CD1c-positive myeloid dendritic cell (primary cell): ENCODE measurements at regions not wholly inside any gene's neighbourhood (a gene's known extent, or its start where the extent isn't known, plus 50 kb on each side); places are given as distances from the start of the nearest gene placed in this dataset.

Experiments
- DNase-seq: peaks from one replicate; pipeline ENCODE4 v3.0.0-alpha.2; 2016; ENCODE audit errors: extremely low spot score

DNA sequence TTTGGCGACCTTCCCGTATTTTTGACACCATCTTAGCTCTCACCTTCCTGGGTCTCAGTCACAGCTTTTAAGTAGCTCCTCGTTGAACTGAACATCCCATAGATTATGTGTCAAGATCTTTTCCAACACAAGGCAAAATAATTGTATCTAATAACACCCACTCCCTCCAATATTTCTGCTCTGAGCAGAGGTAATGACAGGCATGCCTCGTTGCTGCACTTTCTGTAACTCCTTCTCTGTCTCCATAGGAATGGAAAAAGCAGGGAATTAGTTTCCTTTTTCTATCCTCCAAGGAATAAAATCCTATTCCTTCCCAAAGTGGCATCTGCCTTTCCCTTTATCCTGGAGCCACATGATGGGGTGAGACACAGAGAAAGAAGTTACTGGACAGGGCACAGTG, 174.0 kb upstream of the CDH20 start:
- no peak for DNase-seq

DNA sequence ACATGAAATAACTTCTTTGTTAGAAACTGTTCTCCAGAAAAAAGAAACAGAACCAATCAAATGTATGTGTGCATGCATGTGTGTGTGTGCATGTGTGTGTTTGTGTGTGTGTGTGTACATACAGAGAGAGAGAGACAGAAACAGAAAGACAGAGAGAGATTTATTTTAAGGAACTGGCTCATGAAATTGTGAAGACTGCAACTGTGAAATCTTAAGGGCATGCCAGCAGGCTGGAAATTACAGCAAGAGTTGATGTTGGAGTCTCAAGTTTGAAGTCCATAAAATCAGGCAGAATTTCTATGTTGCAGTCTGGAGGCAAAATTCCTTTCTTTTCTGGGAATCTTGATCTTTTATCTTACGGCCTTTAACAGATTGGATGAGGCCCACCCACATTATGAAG, 168.9 kb upstream of the CDH20 start:
- no peak for DNase-seq

DNA sequence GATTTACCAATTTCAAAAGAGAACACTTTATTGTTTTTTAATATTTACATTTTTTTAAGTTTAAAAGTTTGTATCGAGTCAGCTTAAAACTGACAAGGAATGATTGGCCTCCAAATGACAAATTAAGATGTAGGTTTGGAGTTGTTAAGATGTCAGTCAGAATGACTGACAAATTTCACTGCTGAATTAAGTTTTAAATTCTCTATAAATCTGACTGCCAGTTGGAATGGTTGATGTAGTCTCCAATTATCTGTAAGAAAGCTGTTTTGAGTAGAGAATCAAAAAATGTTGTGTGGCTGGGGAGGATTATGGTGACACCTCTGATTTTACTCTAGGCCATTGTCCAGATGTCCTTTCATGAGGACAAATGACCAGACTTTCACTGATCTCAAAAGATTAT, 165.3 kb upstream of the CDH20 start:
- DNase-seq = no peak

DNA sequence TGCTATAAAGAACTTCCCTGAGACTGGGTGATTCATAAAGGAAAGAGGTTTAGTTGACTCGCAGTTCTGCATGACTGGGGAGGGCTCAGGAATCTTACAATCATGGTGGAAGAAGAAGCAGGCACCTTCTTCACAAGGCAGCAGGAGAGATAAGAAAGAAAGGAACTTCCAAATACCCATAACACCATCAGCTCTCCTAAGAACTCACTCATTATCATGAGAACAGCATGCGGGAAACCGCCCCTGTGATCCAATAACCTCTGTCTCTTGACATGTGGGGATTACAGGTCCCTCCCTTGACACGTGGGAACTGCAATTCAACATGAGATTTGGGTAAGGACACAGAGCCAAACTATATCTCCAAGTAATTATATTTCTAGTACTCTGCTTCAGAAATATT, 163.8 kb upstream of the CDH20 start:
- DNase-seq = no peak

DNA sequence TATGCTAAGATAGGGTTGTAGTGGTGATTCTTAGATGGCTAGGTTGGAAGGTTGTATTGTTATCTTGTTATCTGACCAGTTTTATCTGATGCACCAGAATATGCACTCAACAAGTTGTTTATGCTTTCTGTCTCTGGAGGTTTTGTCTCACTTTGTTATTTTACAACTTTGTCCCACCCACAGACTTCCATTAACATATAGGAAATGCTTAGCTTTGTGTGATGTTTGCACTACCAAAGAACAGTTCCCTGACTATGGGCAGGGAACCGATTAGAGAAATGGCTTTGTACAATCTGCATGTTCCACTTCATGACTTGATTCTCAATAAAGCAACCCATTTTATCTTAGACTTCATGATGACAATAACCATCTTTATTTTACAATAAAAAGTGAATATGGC, 160.6 kb upstream of the CDH20 start:
- no peak for DNase-seq

DNA sequence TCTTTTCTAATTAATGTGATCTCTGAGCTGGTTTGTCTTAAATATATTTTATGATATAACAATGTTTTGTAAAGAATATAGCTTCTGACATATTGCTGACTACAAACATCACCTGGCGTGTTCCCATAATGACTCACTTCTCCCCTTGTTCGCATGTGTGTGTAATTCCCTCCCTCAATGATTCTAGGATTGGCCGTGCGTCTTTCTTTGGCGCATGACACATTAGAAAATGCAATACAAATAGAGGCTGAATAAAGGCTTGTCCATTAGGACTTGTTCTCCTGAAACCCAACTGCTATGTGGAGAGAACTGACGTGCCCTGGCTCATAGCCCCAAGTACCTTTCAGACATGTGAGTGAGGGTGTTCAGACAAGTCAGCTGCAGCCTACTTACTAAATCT, 159.7 kb upstream of the CDH20 start:
- no peak for DNase-seq

DNA sequence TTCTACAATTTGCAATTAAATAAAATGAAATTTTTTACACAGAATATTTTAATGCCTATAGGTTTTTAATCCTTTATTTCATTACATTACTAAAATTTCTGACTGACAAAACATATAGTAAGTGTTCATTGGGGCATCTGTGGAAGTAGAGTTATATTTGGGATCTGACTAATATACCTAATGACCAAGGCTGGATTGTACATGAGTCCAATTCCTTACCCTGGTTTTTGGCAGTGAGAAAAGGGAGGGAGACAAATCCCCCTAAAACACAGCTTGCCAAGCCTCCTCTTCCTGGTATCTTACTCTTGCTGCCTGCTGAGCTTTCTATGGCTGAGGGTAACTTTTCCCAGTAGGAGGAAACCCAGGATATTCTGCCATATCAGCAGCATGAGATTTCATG, 149.4 kb upstream of the CDH20 start:
- DNase-seq = no peak

DNA sequence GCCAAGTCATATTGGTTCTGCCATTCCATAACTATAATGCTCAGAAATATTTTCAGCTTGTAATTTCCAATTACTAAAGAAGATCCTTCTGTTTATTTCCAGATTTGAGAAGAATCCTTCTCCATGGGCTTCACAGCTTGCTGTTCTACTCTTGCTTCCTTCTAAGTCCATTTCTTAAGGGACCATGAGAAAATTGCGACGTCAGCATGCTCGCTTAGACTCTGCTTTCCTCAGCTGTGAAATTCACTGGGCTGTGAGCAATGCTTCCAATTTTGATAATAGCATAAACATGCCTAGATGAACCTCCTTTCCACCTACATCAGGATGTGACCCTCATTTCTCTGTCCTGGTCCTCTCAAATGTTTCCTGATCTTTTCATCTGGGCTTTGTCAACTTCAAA, 145.3 kb upstream of the CDH20 start:
- DNase-seq = no peak

DNA sequence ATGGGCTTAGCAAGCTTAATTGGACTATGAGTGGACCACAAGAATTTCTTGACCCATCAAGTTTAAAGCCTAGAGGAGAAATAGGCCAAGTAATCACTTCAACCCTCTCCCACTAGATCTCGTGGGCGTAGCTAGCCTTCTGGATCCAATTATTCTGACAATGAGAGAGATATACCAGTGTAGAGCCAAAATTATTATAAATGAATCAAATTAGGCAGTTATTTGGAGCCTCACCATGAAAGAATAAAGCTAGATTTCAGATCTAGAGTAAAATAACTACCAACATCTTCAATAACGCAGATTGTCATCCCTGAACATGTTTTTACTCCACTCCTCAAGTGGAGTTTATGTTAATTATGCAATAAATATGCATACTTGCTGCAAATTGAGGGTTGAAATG, 143.9 kb upstream of the CDH20 start:
- DNase-seq = no peak

DNA sequence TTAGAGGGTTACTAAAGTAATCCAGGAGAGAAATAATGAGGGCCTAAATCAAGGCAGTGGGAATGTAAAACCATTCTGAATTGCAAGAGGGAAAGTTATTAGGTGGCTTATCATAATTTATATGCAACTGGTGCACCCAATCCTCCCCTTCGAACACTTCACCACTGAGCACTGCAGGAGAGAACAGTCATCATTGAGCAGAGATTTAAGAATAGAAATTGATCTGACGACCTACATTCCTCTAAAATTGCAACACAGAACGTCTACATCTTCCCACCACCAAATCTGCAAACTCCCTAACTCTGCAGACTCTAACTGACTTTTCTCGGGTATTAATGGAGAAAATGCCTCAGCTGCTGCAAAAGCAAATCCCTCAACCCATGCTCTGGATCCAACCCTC, 138.5 kb upstream of the CDH20 start:
- no peak for DNase-seq

DNA sequence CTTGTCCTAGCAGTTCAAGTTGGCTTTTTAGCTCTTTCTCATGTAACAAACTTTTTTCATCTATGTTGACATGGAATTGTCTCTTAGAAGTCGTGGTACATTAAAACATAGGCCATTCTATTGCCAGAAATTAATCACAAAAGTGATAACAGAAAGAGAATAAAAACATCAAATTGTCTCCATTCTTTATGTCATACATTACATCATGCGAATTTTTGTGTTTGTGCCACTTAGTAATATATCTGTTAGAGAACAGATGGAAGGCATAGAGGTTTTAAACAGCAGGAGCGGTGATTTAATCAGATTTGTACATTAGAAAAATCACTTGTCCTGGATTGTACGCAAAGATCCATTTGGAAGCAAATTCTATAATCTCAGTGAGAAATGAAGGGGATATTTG, 136.5 kb upstream of the CDH20 start:
- no peak for DNase-seq

DNA sequence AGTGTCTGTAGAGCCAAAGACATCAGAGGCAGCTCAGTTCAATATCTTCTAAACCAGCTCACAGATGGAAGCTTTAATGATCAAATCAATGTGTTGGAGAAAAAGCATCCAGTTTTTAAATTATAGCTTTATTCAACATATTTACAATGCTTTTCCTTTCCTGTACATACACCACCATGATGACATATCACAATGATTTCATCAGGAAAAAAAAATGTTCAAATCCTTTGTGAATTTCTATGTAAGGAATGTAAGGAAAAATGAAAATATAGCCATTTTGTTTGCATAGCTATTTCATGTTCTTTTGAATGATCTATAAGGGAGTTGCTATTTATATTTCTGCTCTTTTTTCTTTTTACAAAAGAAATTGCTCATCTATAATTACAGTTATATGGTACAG, 134.7 kb upstream of the CDH20 start:
- no peak for DNase-seq

DNA sequence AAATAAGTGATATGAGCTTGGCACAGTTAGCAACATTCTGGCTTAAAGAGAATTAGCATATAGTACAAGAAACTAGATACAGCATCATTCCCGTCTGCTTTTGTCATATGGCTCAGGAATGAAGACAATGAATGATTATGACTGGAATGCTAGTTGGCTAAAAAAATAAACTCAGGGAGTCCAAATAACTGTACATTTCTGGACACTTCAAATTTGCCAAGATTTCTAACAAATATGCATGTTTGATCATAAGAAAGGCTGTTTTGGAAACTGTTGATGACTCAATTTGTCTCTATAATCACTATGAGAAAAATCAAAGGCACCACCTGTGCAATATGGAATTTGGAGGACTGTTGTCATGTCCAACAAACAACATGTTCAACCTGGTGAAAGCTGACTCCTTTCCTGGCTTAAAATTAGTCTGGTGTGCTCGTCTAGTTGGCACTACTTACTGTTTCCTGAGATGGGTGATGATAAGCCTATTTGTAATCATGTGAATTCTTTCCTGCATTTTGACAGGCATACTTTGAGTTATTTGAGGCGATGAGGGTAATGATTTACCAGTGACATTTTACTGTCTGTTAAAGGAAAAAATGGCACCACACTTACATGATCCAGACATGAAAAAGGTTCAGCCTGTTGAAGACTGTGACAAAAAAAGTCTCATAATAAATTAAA, 133.9 kb upstream of the CDH20 start:
- no peak for DNase-seq

DNA sequence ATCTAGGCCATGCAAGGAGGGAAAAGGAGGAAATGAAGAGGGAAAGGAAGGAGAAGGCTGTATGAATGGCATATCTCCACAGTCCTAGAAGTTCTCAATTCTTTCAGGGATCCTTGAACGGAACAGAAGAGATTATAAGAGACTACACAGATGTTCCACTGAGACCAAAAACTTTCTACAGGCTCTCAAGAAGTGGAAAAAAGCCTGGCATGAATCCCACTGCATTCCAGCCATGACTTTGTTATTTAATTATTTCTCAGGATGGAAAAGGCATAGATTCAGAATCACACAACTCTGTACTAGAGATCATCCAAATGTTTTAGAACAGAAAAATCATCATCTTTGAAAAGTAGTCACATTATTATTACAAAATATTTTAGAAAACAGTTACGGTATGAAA, 131.7 kb upstream of the CDH20 start:
- no peak for DNase-seq

DNA sequence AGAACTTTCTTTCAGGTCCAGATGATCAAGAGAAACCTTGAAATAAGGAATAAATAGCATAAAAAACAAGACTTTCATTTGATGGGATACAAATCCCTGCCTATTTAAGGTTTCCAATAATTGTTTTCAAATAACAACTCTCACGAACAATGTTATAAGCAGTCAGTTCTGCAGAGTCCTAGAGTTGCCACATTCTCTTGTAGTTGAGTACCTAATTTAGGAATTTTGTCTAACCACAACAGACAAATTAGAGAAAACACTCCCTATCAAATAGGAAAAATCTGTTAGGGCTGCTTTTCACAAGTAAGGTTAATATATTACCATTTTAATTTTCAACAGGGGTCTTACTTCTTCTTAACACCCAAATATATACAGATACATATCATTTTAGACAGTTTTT, 130.1 kb upstream of the CDH20 start:
- no peak for DNase-seq

DNA sequence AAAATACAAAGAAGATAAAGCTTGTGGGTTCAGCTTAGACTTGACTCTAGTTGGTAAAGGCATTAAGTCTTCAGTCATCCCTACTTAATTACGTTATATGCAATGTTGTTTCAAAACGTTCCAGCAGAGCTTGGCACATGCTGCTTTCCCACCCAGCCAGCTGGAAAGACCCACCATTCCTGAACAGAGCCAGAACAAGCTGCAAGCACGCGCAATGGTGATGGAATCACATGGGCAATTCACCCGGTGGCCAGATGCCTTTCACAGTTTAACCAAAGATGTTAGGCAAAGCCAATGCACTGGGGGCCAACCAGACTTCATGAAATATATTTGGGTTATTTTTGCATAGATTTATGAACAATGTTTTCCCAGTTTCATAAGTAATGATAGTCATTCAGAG, 123.4 kb upstream of the CDH20 start:
- no peak for DNase-seq

DNA sequence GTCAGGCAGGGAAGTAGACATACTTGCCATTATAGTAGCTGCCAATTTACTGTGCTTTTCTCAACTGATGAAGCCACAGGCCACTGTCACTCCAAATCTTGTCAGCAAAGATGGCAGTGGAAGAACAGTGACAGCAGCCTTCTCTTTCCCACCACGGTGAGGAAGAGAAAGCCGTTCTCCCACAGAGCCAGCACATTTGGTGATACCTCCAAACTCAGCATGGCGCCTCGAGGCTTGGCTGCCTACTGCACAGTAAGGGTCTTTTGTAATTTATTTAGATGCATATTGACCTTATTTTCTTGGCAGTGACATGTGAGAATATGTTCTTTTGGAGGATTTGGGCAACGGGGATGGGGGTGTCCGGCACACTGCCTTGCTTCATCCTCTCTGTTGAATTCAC, 117.2 kb upstream of the CDH20 start:
- no peak for DNase-seq

DNA sequence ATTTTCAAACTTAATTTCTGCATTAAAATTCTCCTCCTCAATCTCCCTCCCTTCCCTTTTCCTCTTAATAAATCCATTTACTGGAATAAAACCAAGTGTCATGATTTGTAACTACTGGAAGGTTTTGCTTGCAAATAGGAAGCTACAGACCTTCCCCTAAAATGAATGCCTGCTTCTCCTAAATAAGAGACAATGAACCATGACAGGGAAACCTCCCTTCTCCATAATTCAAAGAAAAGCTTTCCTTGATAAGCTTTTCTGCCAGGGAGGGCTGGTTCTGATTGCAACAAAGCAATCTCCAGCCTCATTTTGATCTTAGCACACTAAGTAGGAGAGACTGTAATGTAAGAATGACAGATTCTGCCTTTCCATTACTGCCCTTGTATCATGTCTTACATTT, 111.0 kb upstream of the CDH20 start:
- DNase-seq = no peak

DNA sequence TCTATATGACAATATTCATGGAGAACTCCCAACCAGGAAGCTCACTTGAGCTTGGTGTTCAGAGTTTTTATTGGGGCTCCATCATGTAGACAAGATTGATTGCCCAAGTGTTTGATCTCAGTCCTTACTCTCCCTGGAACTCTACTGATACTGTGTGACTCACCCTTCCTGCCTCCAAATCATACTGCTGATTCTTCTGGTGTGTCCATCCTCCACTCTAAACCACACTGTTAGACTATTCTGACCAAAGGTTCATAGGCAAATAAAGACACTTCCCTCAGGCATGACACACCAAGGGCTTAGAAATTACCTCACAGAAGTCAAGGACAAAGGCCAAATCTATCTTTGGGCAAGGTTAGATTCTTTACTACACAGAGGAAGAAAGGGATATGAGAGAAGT, 107.9 kb upstream of the CDH20 start:
- DNase-seq = no peak

DNA sequence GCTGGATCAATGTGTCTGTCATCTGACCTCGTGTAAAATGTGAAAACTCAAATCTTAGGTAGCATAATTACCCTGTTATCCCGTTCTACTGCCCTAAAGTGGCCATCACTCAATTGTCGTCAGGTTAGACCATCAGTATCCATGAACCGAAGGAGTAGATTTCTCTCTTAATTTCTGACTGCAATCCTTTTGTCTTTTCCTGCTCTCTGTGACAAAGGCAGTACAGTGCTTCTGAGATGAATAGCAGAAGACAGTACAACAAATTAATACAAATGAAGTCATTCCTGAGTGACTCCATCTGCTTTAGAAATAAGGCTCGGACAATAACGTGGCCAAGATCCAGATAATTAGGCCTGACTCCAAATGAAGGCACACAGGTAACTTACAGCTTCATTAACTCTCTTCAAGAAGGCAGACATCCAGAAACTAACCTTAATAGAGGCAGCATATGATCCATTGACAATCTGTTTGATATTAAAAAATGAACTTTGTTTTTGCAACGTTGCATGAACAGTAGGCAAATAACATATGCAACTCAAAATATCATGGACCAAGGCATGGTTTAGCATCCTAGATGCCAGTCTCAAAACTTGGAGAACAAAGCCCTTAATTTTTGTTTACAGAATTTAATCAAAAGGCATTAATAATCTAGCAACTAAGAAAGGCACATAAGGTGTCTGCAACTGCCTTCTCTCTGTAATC, 96.7 kb upstream of the CDH20 start:
- DNase-seq = no peak

DNA sequence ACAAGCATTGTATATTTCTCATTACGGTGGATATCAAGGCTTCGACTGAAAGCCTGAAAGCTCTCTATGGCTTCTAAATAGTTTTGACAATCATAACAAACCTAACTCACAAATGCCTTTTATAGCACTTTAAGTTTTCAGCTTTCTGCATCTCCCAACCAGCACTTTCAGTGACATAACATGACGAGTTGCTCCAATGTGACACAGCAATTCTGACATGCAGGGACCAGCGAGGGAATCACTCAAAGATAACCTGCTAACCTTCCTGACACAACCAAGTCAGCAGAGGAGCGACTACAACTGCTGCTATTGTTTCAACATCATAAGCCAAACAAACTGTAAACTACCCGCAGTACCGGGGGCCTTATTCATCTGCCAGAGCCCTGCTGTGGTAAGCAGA, 95.7 kb upstream of the CDH20 start:
- DNase-seq = no peak

DNA sequence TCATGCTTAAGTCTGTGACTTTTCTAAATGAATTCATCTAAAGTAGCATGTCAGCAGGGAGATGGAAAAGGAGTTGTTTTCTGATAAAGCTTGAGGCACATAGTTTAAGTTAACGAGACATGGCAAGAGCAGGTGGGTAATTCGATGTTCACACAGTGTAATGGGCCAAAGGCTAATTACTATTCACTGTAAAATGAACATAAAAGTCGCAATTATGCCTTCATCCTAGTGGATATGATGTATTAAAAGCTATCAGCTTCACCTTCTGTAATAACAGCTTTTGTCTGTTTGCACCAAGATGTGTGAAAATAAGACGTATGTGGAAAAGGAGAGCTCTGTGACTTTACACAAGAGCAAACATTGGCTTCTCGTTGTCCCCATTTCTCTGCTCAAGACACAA, 94.2 kb upstream of the CDH20 start:
- DNase-seq = no peak

DNA sequence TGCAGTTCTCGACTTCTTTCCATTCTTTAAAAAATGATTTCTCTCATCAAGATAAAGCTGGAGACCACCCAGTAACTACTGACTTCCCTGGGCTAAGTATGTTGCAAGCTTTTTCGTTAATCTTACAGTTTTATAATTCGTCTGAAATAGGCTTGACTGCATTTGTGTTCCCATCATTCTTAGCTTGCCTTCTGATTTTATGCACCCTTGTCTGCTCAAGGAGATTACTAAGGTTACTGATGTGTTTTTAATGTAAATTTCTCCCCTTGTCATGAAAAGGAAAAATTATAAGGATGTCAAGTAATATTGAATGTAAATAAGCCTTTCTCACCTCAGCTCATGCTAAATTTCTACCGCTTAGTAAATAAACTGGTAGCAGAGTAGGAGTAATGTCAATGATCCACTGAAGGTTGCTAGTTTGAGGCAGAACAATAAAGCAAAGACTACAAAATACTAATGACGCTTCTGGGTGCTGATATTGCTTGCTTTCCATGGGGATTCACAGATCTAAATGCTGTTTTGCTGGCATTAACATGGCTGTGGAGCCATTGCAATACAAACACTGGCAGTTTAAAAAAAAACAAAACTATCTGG, 91.9 kb upstream of the CDH20 start:
- DNase-seq = no peak

DNA sequence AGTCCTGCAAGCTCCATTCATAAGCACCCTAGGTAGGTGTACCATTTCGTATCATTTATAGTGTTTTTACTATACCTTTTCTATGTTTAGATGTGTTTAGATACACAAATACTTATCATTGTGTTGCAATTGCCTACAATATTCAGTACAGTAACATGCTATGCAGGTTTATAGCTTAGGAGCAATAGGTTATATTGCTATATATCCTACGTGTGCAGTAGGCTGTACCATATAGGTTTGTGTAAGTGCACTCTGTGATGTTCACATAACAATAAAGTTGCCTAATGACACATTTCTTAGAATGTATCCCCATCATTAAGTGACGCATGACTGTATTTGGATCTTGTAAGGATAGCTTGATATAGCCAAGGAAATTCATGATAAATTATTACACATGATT, 88.6 kb upstream of the CDH20 start:
- DNase-seq = no peak
